A549 (cell line): ENCODE measurements at regions not wholly inside any gene's neighbourhood (a gene's known extent, or its start where the extent isn't known, plus 50 kb on each side); places are given as distances from the start of the nearest gene placed in this dataset.
A peak's percentile ranks its signal among the peaks of the same experiment; 100 is the strongest.

Source experiments
- ATAC-seq, 2 experiments: fragments of 200-7000 bp in 1 of 2; fragments of >200 bp in 1 of 2; cut with Nextera tagmentation in 1 of 2; cut with Tn5 transposase in 1 of 2; 3 replicates each; pipeline versions ENCODE4 v1.8.0 to v1.9.1; 2018 to 2020; ENCODE audit warnings: mild to moderate bottlenecking in 1 of 2, moderate library complexity in 1 of 2
- CTCF ChIA-PET: fragments of 300-600 bp; sonication (Branson Sonifier 250); formaldehyde crosslinking; extraction: SDS; loops from one replicate; lab custom pipeline; 2021; ENCODE audit warnings: antibody characterized with exemption, inconsistent platforms; lab: Yijun Ruan, JAX
- POLR2A ChIA-PET: fragments of 350-600 bp; formaldehyde crosslinking; extraction: SDS; loops from one replicate; lab custom pipeline; 2021; ENCODE audit warnings: antibody characterized with exemption, inconsistent platforms; lab: Yijun Ruan, JAX
- DNase-seq, 2 experiments: peaks; one replicate each; pipeline versions ENCODE4 v3.0.0 to v3.0.0-alpha.2; 2011 to 2016; ENCODE audit warnings: low read depth in 1 of 2, low spot score in 1 of 2
- FAIRE-seq: peaks from 2 replicates; lab custom pipeline; 2011; peaks lifted over from hg19 to GRCh38; lab: Jason Lieb, UNC
- H3K27ac ChIP-seq, 2 experiments: fragments of >200 bp; sonication (Bioruptor Twin); formaldehyde crosslinking; 3 replicates each; pipeline ENCODE4 v1.5.1; 2016 to 2017
- H3K4me1 ChIP-seq: fragments of >200 bp; sonication (Bioruptor Twin); formaldehyde crosslinking; 3 replicates; pipeline ENCODE4 v1.6.1; 2016
- H3K4me2 ChIP-seq: fragments of >200 bp; sonication (Bioruptor Twin); formaldehyde crosslinking; 3 replicates; pipeline ENCODE4 v1.6.1; 2016
- H3K4me3 ChIP-seq: fragments of >200 bp; sonication (Bioruptor Twin); formaldehyde crosslinking; 3 replicates; pipeline ENCODE4 v1.5.1; 2016
- H3K9me3 ChIP-seq: fragments of >200 bp; sonication (Bioruptor Twin); formaldehyde crosslinking; 3 replicates; pipeline ENCODE4 v1.6.1; 2016
- CBX2 ChIP-seq: fragments of 200-600 bp; sonication (generic); IDR thresholded peaks from 2 replicates; pipeline ENCODE4 v1.6.1; 2016; ENCODE audit warnings: low read depth, mild to moderate bottlenecking, borderline replicate concordance
- CEBPB ChIP-seq, 2 experiments: fragments of >200 bp in 1 of 2; sonication (Bioruptor Twin) in 1 of 2; formaldehyde crosslinking in 1 of 2; IDR thresholded peaks; 2 replicates each; pipeline ENCODE4 v1.6.1; 2012 to 2016
- CHD2 ChIP-seq: fragments of 150-350 bp; IDR thresholded peaks from 2 replicates; pipeline ENCODE4 v1.6.1; 2014; ENCODE audit warnings: low read length; ENCODE audit not compliant: partially characterized antibody
- EHMT2 ChIP-seq: fragments of 200-600 bp; sonication (generic); IDR thresholded peaks from 2 replicates; pipeline ENCODE4 v1.6.1; 2016; ENCODE audit warnings: antibody characterized with exemption, low read depth, mild to moderate bottlenecking, moderate library complexity
- ESRRA ChIP-seq: fragments of 150-350 bp; IDR thresholded peaks from 2 replicates; pipeline ENCODE4 v1.6.1; 2014; ENCODE audit warnings: mild to moderate bottlenecking, low read length, borderline replicate concordance
- FOSB ChIP-seq: fragments of 250-450 bp; sonication (Bioruptor Pico); IDR thresholded peaks from 2 replicates; pipeline ENCODE4 v1.5.0; 2020; ENCODE audit warnings: mild to moderate bottlenecking, moderate library complexity
- GATA3 ChIP-seq: IDR thresholded peaks from 2 replicates; pipeline ENCODE4 v1.6.1; 2012; ENCODE audit warnings: borderline replicate concordance
- HDAC2 ChIP-seq: fragments of 200-600 bp; sonication (generic); IDR thresholded peaks from 2 replicates; pipeline ENCODE4 v1.6.1; 2016
- HEYL ChIP-seq: fragments of 250-450 bp; sonication (Bioruptor Pico); IDR thresholded peaks from 2 replicates; pipeline ENCODE4 v1.8.0; 2021; ENCODE audit warnings: mild to moderate bottlenecking, moderate library complexity
- NR3C1 ChIP-seq: fragments of >200 bp; sonication (Bioruptor Twin); formaldehyde crosslinking; IDR thresholded peaks from 3 replicates; pipeline ENCODE4 v1.6.1; 2017
- POLR2A ChIP-seq: IDR thresholded peaks from 2 replicates; pipeline ENCODE4 v1.6.1; 2012; ENCODE audit warnings: mild to moderate bottlenecking, low read length
- POLR2AphosphoS2 ChIP-seq: conservative IDR thresholded peaks from 2 replicates; pipeline ENCODE4 v1.6.1; 2012; ENCODE audit warnings: low read length, improper control_type of control experiment, inconsistent platforms
- RAD21 ChIP-seq, 2 experiments: fragments of >200 bp in 1 of 2; sonication (Bioruptor Twin) in 1 of 2; formaldehyde crosslinking in 1 of 2; IDR thresholded peaks in 1 of 2; conservative IDR thresholded peaks in 1 of 2; 2 replicates in 1 of 2; 3 replicates in 1 of 2; pipeline ENCODE4 v1.6.1; 2012 to 2018; ENCODE audit warnings: inconsistent platforms in 1 of 2
- RARB ChIP-seq: fragments of 250-450 bp; sonication (Bioruptor Pico); IDR thresholded peaks from 2 replicates; pipeline ENCODE4 v1.8.0; 2021; ENCODE audit warnings: mild to moderate bottlenecking, moderate library complexity
- RCOR1 ChIP-seq: fragments of 150-350 bp; IDR thresholded peaks from 2 replicates; pipeline ENCODE4 v1.6.1; 2014; ENCODE audit warnings: antibody characterized with exemption, low read length, low read depth
- RNF2 ChIP-seq: fragments of 200-600 bp; sonication (generic); IDR thresholded peaks from 2 replicates; pipeline ENCODE4 v1.6.1; 2016; ENCODE audit warnings: low read depth, mild to moderate bottlenecking, antibody characterized with exemption, moderate library complexity, borderline replicate concordance
- SMC3 ChIP-seq: fragments of >200 bp; sonication (Bioruptor Twin); formaldehyde crosslinking; IDR thresholded peaks from 3 replicates; pipeline ENCODE4 v1.6.1; 2018; ENCODE audit warnings: inconsistent platforms
- SREBF2 ChIP-seq: fragments of 450-650 bp; IDR thresholded peaks from 2 replicates; pipeline ENCODE4 v1.6.1; 2014; ENCODE audit warnings: mild to moderate bottlenecking, moderate library complexity
- TP53 ChIP-seq: fragments of 250-450 bp; sonication (Bioruptor Pico); IDR thresholded peaks from 2 replicates; pipeline ENCODE4 v1.5.0; 2021; ENCODE audit warnings: mild to moderate bottlenecking, moderate library complexity
- ZSCAN20 ChIP-seq: fragments of 250-450 bp; sonication (Bioruptor Pico); IDR thresholded peaks from 2 replicates; pipeline ENCODE4 v1.8.0; 2022; ENCODE audit warnings: mild to moderate bottlenecking, moderate library complexity
- WGBS: methylation state at CpG from one replicate; pipeline ENCODE4 v1.1.6; 2017; ENCODE audit errors: missing lambda C conversion rate; 5-methylcytosine and 5-hydroxymethylcytosine counted together
- TF ChIP-seq, protein P1 (sequence below): fragments of 150-350 bp; IDR thresholded peaks from 2 replicates; pipeline ENCODE4 v1.6.1; 2014; ENCODE audit warnings: low read depth, mild to moderate bottlenecking, low read length
- TF ChIP-seq, protein P2 (sequence below): fragments of 250-450 bp; sonication (Bioruptor Pico); IDR thresholded peaks from 2 replicates; pipeline ENCODE4 v1.5.0; 2020; ENCODE audit warnings: low read depth, mild to moderate bottlenecking, moderate library complexity
- TF ChIP-seq, protein P3 (sequence below): IDR thresholded peaks from 2 replicates; pipeline ENCODE4 v1.6.1; 2012
- TF ChIP-seq, protein P4 (sequence below): IDR thresholded peaks from 2 replicates; pipeline ENCODE4 v1.6.1; 2012; ENCODE audit warnings: low read depth, borderline replicate concordance

DNA sequence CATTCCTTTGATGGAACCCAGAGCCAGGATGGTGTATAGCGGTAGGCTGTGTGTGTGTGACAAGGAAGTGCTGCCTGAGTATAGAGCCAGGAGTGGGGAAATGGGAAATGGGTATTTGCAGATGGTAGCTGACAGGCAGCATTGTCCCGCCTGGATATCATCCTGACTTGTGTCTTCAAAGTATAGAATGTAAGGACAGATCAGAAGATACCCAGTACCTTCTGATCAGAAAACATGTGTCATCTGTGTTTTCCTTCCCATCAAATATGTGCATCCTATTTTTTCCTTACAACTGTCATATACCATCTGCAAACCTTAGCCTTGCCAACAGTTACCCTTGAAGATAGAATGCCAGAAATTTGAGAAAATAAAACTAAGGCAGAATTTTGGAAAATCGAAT is 146.2 kb upstream of the CBLB start:
- DNase-seq (no peak), FAIRE-seq (no peak), ATAC-seq (no peak)
- 71% methylated on average over 3 of the region's 3 CpGs for WGBS
- TF ChIP-seq, protein P1, sequence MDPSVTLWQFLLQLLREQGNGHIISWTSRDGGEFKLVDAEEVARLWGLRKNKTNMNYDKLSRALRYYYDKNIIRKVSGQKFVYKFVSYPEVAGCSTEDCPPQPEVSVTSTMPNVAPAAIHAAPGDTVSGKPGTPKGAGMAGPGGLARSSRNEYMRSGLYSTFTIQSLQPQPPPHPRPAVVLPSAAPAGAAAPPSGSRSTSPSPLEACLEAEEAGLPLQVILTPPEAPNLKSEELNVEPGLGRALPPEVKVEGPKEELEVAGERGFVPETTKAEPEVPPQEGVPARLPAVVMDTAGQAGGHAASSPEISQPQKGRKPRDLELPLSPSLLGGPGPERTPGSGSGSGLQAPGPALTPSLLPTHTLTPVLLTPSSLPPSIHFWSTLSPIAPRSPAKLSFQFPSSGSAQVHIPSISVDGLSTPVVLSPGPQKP = no peak
- no peak for TF ChIP-seq CHD2
- TF ChIP-seq, protein P2, sequence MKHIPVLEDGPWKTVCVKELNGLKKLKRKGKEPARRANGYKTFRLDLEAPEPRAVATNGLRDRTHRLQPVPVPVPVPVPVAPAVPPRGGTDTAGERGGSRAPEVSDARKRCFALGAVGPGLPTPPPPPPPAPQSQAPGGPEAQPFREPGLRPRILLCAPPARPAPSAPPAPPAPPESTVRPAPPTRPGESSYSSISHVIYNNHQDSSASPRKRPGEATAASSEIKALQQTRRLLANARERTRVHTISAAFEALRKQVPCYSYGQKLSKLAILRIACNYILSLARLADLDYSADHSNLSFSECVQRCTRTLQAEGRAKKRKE (CRISPR knock-in tag) = no peak
- TF ChIP-seq RCOR1 = no peak
- TF ChIP-seq HEYL (CRISPR knock-in tag) = no peak
- no peak for TF ChIP-seq SMC3
- TF ChIP-seq, protein P3, sequence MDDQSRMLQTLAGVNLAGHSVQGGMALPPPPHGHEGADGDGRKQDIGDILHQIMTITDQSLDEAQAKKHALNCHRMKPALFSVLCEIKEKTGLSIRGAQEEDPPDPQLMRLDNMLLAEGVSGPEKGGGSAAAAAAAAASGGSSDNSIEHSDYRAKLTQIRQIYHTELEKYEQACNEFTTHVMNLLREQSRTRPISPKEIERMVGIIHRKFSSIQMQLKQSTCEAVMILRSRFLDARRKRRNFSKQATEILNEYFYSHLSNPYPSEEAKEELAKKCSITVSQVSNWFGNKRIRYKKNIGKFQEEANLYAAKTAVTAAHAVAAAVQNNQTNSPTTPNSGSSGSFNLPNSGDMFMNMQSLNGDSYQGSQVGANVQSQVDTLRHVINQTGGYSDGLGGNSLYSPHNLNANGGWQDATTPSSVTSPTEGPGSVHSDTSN = no peak
- no peak for TF ChIP-seq NR3C1
- TF ChIP-seq RAD21 (conservative IDR thresholded peaks at IDR 0.05 in 1 of 2, IDR thresholded peaks at IDR 0.05 in 1 of 2) = no peak
- CTCF ChIA-PET = interaction anchor here (0.9 kb wide), 1 partner anchor 10 kb away, joined by 3 read pairs; no protein-coding TSS in a partner anchor
- POLR2A ChIA-PET = no interaction called here
- no peaks in the 10 kb centered on the region for H3K4me1 ChIP-seq
- no peak overlapping the region for H3K4me2 ChIP-seq
- no peak overlapping the region for H3K27ac ChIP-seq
- no peak overlapping the region for H3K4me3 ChIP-seq
- H3K9me3 ChIP-seq = no peaks in the 10 kb centered on the region

DNA sequence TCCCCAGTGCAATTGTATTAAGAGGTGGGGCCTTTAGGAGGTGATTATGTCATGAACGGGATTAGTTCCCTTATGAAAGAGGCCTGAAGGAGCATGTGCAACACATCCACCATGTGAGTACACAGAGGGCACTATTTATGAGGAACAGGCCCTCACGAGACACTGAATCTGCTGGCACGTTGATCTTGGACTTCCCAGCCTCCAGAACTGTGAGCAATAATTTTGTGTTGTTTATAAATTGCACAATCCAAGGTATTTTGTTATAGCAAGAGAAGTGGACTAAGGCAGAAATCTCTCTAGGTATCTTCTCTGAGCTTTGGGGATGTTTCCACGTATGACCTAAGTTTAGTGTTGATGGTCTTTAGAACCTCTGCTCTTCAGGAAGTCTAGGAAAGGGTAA is 149.3 kb upstream of the CBLB start:
- Histone ChIP-seq H3K9me3 (no peaks in the 10 kb centered on the region), H3K4me1 (no peaks in the 10 kb centered on the region), H3K27ac (no peak overlapping the region), H3K4me3 (no peak overlapping the region), H3K4me2 (no peak overlapping the region)
- ChIA-PET CTCF (interaction anchor here (1.2 to 1.4 kb wide), 2 partner anchors 10 to 19 kb away, joined by 3 to 5 read pairs; no protein-coding TSS in a partner anchor), POLR2A (no interaction called here)
- TF ChIP-seq CEBPB (IDR thresholded peaks at IDR 0.05) (peak in 1 of 2 experiments; percentile 58; a peak in 2 of 4 replicates), GATA3 (no peak)
- ATAC-seq (no peak), DNase-seq (no peak), FAIRE-seq (no peak)
- 51% methylated on average over 4 of the region's 4 CpGs for WGBS

DNA sequence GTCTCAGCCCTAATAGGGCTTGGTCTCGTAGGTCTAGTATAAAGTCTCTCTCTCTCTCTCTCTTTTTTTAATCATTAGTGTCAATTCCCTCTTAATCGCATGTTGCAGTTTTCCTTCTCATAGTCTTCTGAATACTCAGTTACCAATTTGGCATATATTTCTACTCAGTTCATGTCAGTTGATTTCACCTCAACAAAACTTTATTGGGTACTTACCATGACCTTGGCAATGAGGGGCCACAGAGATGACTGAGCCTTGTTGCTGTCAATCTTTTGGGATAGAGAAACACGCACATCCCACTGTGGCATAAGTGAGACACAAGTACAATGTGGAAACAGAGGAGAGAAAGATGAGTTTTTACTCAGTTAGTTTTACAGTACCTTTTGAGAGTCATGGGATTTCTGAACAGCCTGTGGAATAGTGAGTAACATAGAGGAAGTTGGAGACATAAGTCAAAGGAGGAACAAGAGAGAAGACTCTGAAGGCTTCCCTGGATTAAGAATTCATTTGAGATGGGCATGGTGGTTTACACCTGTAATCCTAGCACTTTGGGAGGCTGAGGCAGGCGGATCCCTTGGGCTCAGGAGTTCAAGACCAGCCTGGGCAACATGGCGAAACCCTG is 150.2 kb upstream of the CBLB start:
- Histone ChIP-seq H3K4me1 (no peaks in the 10 kb centered on the region), H3K4me2 (no peak overlapping the region), H3K27ac (no peak overlapping the region)
- ATAC-seq (no peak), FAIRE-seq (no peak)
- WGBS = 83% methylated on average over 5 of the region's 5 CpGs
- TF ChIP-seq CBX2 (no peak), FOSB (CRISPR knock-in tag) (no peak), RCOR1 (no peak), RNF2 (no peak), POLR2A (no peak), RARB (CRISPR knock-in tag) (no peak), SMC3 (no peak), GATA3 (no peak), ESRRA (no peak), TP53 (CRISPR knock-in tag) (no peak), SREBF2 (no peak), HDAC2 (no peak), EHMT2 (no peak), ZSCAN20 (CRISPR knock-in tag) (no peak), POLR2AphosphoS2 (no peak), CEBPB (IDR thresholded peaks at IDR 0.05) (no peak)
- TF ChIP-seq, protein P1 = no peak
- TF ChIP-seq, protein P4, sequence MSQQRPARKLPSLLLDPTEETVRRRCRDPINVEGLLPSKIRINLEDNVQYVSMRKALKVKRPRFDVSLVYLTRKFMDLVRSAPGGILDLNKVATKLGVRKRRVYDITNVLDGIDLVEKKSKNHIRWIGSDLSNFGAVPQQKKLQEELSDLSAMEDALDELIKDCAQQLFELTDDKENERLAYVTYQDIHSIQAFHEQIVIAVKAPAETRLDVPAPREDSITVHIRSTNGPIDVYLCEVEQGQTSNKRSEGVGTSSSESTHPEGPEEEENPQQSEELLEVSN = no peak
- TF ChIP-seq, all 56 proteins: peak for 0
- H3K9me3 ChIP-seq = no peaks in the 10 kb centered on the region
- POLR2A ChIA-PET = no interaction called here
- CTCF ChIA-PET = interaction anchor here (1.2 to 1.4 kb wide), 2 partner anchors 11 to 18 kb away, joined by 3 to 5 read pairs; no protein-coding TSS in a partner anchor
- DNase-seq = no peak
- no peak overlapping the region for H3K4me3 ChIP-seq
